CD4-positive, alpha-beta memory T cell (primary cell): ENCODE measurements at regions not wholly inside any gene's neighbourhood (a gene's known extent, or its start where the extent isn't known, plus 50 kb on each side); places are given as distances from the start of the nearest gene placed in this dataset.

ENCODE experiments used
- CTCF ChIA-PET: fragments of 350-600 bp; sonication (Branson Sonifier 250); formaldehyde crosslinking; loops from one replicate; lab custom pipeline; 2021; ENCODE audit warnings: inconsistent platforms; ENCODE audit not compliant: partially characterized antibody; lab: Charles Lee
- POLR2A ChIA-PET: fragments of 350-600 bp; sonication (Branson Sonifier 250); formaldehyde crosslinking; loops from one replicate; lab custom pipeline; 2021; ENCODE audit not compliant: partially characterized antibody; lab: Charles Lee
- DNase-seq, 5 donors: peaks; one replicate each; pipeline versions ENCODE4 v3.0.0 to v3.0.0-alpha.2; 2020 to 2022; ENCODE audit warnings: mixed read lengths in 1 of 5
- H3K27ac ChIP-seq: one replicate; pipeline ENCODE4 v1.7.0; 2013; ENCODE audit warnings: low read depth, low read length
- H3K27me3 ChIP-seq: 2 replicates; pipeline ENCODE4 v1.7.0; 2013; ENCODE audit warnings: mild to moderate bottlenecking, low read length, moderate library complexity; ENCODE audit not compliant: insufficient read depth
- H3K36me3 ChIP-seq: 2 replicates; pipeline ENCODE4 v1.7.0; 2013; ENCODE audit warnings: mild to moderate bottlenecking, low read length, moderate library complexity; ENCODE audit not compliant: insufficient read depth
- H3K4me1 ChIP-seq: 2 replicates; pipeline ENCODE4 v1.7.0; 2013; ENCODE audit warnings: mild to moderate bottlenecking, low read length, moderate library complexity; ENCODE audit not compliant: insufficient read depth
- H3K4me3 ChIP-seq, 2 donors: one replicate each; pipeline ENCODE4 v1.7.0; 2013; ENCODE audit warnings: low read length in 2 of 2, mild to moderate bottlenecking in 1 of 2
- H3K9me3 ChIP-seq, 2 donors: one replicate each; pipeline ENCODE4 v1.7.0; 2013; ENCODE audit warnings: low read length in 2 of 2, control low read depth in 1 of 2; ENCODE audit not compliant: control insufficient read depth in 1 of 2
- H3K27ac Mint-ChIP-seq, 7 donors: one replicate each; pipeline ENCODE4 v1.8.0; 2020 to 2021; ENCODE audit warnings: mixed read lengths in 7 of 7, mild to moderate bottlenecking in 6 of 7, inconsistent platforms in 3 of 7, moderate library complexity in 3 of 7
- H3K27me3 Mint-ChIP-seq, 2 donors: one replicate each; pipeline ENCODE4 v1.8.0; 2020 to 2021; ENCODE audit warnings: mixed read lengths in 2 of 2
- H3K36me3 Mint-ChIP-seq, 2 donors: one replicate each; pipeline ENCODE4 v1.8.0; 2020 to 2021; ENCODE audit warnings: mixed read lengths in 2 of 2, inconsistent platforms in 1 of 2, mild to moderate bottlenecking in 1 of 2
- H3K4me1 Mint-ChIP-seq, 4 donors: one replicate each; pipeline ENCODE4 v1.8.0; 2020 to 2021; ENCODE audit warnings: mixed read lengths in 4 of 4, mild to moderate bottlenecking in 1 of 4
- H3K4me3 Mint-ChIP-seq, 8 donors: one replicate each; pipeline ENCODE4 v1.8.0; 2020 to 2021; ENCODE audit warnings: mixed read lengths in 8 of 8, mild to moderate bottlenecking in 7 of 8, moderate library complexity in 6 of 8, inconsistent platforms in 3 of 8
- H3K9me3 Mint-ChIP-seq, 8 donors: one replicate each; pipeline ENCODE4 v1.8.0; 2020 to 2021; ENCODE audit warnings: mixed read lengths in 8 of 8, mild to moderate bottlenecking in 5 of 8, inconsistent platforms in 3 of 8, moderate library complexity in 1 of 8
- intact Hi-C: fragments of 100-400 bp; cut with micrococcal nuclease; formaldehyde crosslinking; loops from one replicate; pipeline ENCODE4 v1.15.1; 2023

GRCh38 chr2:128384446-128384845 lies 65.8 kb upstream of the HS6ST1 start:
- H3K27ac Mint-ChIP-seq: no peak overlapping the region
- H3K9me3 Mint-ChIP-seq: peaks cover 0 to 3% (median 0%) of the 10 kb centered on the region in 8 donors
- H3K4me3 Mint-ChIP-seq: no peak overlapping the region
- Histone ChIP-seq H3K36me3 (no peaks in the 10 kb centered on the region), H3K4me1 (peaks cover 4% of the 10 kb centered on the region), H3K9me3 (no peaks in the 10 kb centered on the region), H3K27ac (no peak overlapping the region), H3K4me3 (no peak overlapping the region), H3K27me3 (no peaks in the 10 kb centered on the region)
- ChIA-PET POLR2A (no interaction called here), CTCF (no interaction called here)
- no peak for DNase-seq
- peaks cover 0 to 4% of the 10 kb centered on the region in 2 donors for H3K27me3 Mint-ChIP-seq
- H3K36me3 Mint-ChIP-seq: no peaks in the 10 kb centered on the region
- H3K4me1 Mint-ChIP-seq: peaks cover 0 to 5% (median 0%) of the 10 kb centered on the region in 4 donors
- intact Hi-C loops: no loop called here

- Histone ChIP-seq H3K9me3 (no peaks in the 10 kb centered on the region), H3K36me3 (no peaks in the 10 kb centered on the region), H3K27ac (no peak overlapping the region), H3K4me3 (no peak overlapping the region), H3K4me1 (peaks cover 4% of the 10 kb centered on the region), H3K27me3 (no peaks in the 10 kb centered on the region)
- ChIA-PET POLR2A (no interaction called here), CTCF (no interaction called here)
- Mint-ChIP-seq H3K36me3 (no peaks in the 10 kb centered on the region), H3K27me3 (peaks cover 0 to 4% of the 10 kb centered on the region in 2 donors), H3K27ac (no peak overlapping the region), H3K9me3 (peaks cover 0 to 3% (median 0%) of the 10 kb centered on the region in 8 donors), H3K4me1 (peaks cover 0 to 5% (median 0%) of the 10 kb centered on the region in 4 donors), H3K4me3 (no peak overlapping the region)
- DNase-seq: no peak
- intact Hi-C loops: no loop called here
Observed at GRCh38 chr2:128384956-128385355, 66.3 kb upstream of the HS6ST1 start.

DNA sequence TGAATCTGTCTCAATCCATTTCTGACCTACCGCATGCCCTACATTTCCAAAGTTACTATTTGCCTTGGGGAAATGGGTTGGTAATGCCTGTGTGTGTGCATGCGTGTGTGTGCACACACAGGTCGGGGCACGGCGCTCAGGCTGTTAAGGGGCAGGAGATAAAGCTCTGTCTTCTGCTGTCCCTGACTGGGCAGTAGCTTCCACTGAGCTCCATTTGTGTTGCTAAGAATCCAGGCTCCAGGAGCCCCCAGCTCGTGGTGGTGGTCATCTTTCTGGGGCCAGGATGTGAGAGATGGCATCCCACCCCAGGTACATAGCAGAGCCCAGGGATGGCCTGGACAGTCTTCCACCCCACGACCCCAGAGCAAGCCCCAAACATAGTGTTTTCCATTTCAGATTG lies 66.7 kb upstream of the HS6ST1 start:
- CTCF ChIA-PET: no interaction called here

GRCh38 chr2:128386066-128386465 lies 67.4 kb upstream of the HS6ST1 start:
- H3K27me3 ChIP-seq: no peaks in the 10 kb centered on the region
- intact Hi-C loops: no loop called here
- Mint-ChIP-seq H3K9me3 (peaks cover 0 to 3% (median 0%) of the 10 kb centered on the region in 8 donors), H3K27me3 (peaks cover 0 to 4% of the 10 kb centered on the region in 2 donors), H3K27ac (no peak overlapping the region), H3K36me3 (no peaks in the 10 kb centered on the region), H3K4me3 (no peak overlapping the region), H3K4me1 (peaks cover 0 to 5% (median 0%) of the 10 kb centered on the region in 4 donors)
- no peak overlapping the region for H3K27ac ChIP-seq
- CTCF ChIA-PET: no interaction called here
- no peak overlapping the region for H3K4me3 ChIP-seq
- POLR2A ChIA-PET: no interaction called here
- H3K9me3 ChIP-seq: no peaks in the 10 kb centered on the region
- no peak for DNase-seq
- H3K36me3 ChIP-seq: no peaks in the 10 kb centered on the region
- peaks cover 4% of the 10 kb centered on the region for H3K4me1 ChIP-seq

More for the DNA sequence above, 66.7 kb upstream of the HS6ST1 start:
- Histone ChIP-seq H3K9me3 (no peaks in the 10 kb centered on the region), H3K36me3 (no peaks in the 10 kb centered on the region), H3K4me3 (no peak overlapping the region), H3K4me1 (peaks cover 4% of the 10 kb centered on the region), H3K27ac (no peak overlapping the region), H3K27me3 (no peaks in the 10 kb centered on the region)
- intact Hi-C loops: no loop called here
- peaks cover 0 to 5% (median 0%) of the 10 kb centered on the region in 4 donors for H3K4me1 Mint-ChIP-seq
- H3K27me3 Mint-ChIP-seq: peaks cover 0 to 4% of the 10 kb centered on the region in 2 donors
- no peak for DNase-seq
- no peaks in the 10 kb centered on the region for H3K36me3 Mint-ChIP-seq
- H3K27ac Mint-ChIP-seq: no peak overlapping the region
- POLR2A ChIA-PET: no interaction called here
- no peak overlapping the region for H3K4me3 Mint-ChIP-seq
- peaks cover 0 to 3% (median 0%) of the 10 kb centered on the region in 8 donors for H3K9me3 Mint-ChIP-seq

- intact Hi-C loops: no loop called here
- no peaks in the 10 kb centered on the region for H3K36me3 Mint-ChIP-seq
- H3K27ac Mint-ChIP-seq: no peak overlapping the region
- peaks cover 0 to 3% (median 0%) of the 10 kb centered on the region in 8 donors for H3K9me3 Mint-ChIP-seq
- DNase-seq: no peak
- H3K27ac ChIP-seq: no peak overlapping the region
- CTCF ChIA-PET: interaction anchor here (1.1 kb wide), 1 partner anchor 9 kb away, joined by 5 read pairs; no protein-coding TSS in a partner anchor
- H3K36me3 ChIP-seq: no peaks in the 10 kb centered on the region
- POLR2A ChIA-PET: no interaction called here
- no peaks in the 10 kb centered on the region for H3K4me1 Mint-ChIP-seq
- no peaks in the 10 kb centered on the region for H3K9me3 ChIP-seq
- no peaks in the 10 kb centered on the region for H3K27me3 ChIP-seq
- H3K27me3 Mint-ChIP-seq: peaks cover 0 to 4% of the 10 kb centered on the region in 2 donors
- H3K4me1 ChIP-seq: no peaks in the 10 kb centered on the region
- H3K4me3 Mint-ChIP-seq: no peak overlapping the region
- no peak overlapping the region for H3K4me3 ChIP-seq
Observed at GRCh38 chr2:128388499-128388941, 69.9 kb upstream of the HS6ST1 start.

GRCh38 chr2:128389388-128390086 lies 70.9 kb upstream of the HS6ST1 start:
- Mint-ChIP-seq H3K27me3 (peaks cover 0 to 4% of the 10 kb centered on the region in 2 donors), H3K4me3 (no peak overlapping the region), H3K36me3 (no peaks in the 10 kb centered on the region), H3K9me3 (no peaks in the 10 kb centered on the region), H3K4me1 (no peaks in the 10 kb centered on the region), H3K27ac (no peak overlapping the region)
- Histone ChIP-seq H3K27ac (no peak overlapping the region), H3K4me1 (no peaks in the 10 kb centered on the region), H3K9me3 (no peaks in the 10 kb centered on the region), H3K4me3 (no peak overlapping the region), H3K36me3 (no peaks in the 10 kb centered on the region), H3K27me3 (no peaks in the 10 kb centered on the region)
- intact Hi-C loops: no loop called here
- DNase-seq: no peak
- POLR2A ChIA-PET: no interaction called here
- CTCF ChIA-PET: no interaction called here

- no peak overlapping the region for H3K4me3 ChIP-seq
- no peak overlapping the region for H3K4me3 Mint-ChIP-seq
- DNase-seq: no peak
- no peaks in the 10 kb centered on the region for H3K36me3 ChIP-seq
- ChIA-PET POLR2A (no interaction called here), CTCF (no interaction called here)
- H3K9me3 Mint-ChIP-seq: no peaks in the 10 kb centered on the region
- intact Hi-C loops: no loop called here
- no peaks in the 10 kb centered on the region for H3K4me1 Mint-ChIP-seq
- no peaks in the 10 kb centered on the region for H3K36me3 Mint-ChIP-seq
- no peaks in the 10 kb centered on the region for H3K27me3 ChIP-seq
- H3K27me3 Mint-ChIP-seq: peaks cover 0 to 4% of the 10 kb centered on the region in 2 donors
- H3K9me3 ChIP-seq: no peaks in the 10 kb centered on the region
- H3K27ac Mint-ChIP-seq: no peak overlapping the region
- H3K27ac ChIP-seq: no peak overlapping the region
- H3K4me1 ChIP-seq: no peaks in the 10 kb centered on the region
Observed at GRCh38 chr2:128390256-128390990, 71.8 kb upstream of the HS6ST1 start.
